HL-60/S4 treated with retinoic acid at 250 ng/mL for 4 days and 3 days (cell line): ENCODE measurements at regions not wholly inside any gene's neighbourhood (a gene's known extent, or its start where the extent isn't known, plus 50 kb on each side); places are given as distances from the start of the nearest gene placed in this dataset.

Experiments used
- in situ Hi-C: fragments of 300-500 bp; cut with MboI; formaldehyde crosslinking; loops from 2 replicates; pipeline ENCODE4 v1.7.0; 2022; ENCODE audit warnings: low sequenced_read_pairs

DNA sequence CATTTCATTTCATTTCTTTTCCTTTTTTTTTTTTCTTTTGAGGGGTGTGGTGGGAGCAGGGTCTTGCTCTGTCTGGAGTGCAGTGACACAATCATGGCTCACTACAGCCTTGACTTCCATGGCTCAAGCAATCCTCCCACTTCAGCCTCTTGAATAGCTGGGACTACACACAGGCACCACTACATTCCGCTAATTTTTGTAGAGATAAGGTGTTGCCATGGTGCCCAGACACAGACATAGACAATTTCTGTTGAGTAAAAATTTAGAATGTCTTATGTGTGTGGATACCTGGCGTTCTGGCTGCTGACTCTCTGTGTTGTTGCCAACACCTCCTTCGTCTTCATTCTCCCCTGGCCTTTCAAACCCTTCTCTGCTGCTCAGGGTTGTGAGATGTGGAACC, 54.0 kb upstream of the PRSS58 start:
- in situ Hi-C loops: no loop called here

DNA sequence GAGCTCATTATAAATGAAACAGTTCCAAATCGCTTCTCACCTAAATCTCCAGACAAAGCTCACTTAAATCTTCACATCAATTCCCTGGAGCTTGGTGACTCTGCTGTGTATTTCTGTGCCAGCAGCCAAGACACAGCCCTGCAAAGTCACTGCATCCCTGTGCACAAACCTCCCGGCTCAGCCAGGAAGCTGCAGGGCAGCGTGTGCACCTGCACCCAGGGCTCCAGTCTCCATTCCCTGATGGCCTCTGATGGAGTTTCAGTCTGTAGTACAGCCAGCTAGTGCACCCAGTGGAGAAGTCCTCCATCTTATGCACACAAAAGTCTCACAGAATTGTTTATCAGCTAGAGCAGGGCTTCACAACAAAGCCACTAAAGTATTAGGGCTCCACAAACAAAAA, 51.1 kb upstream of the PRSS58 start:
- in situ Hi-C loops: no loop called here

DNA sequence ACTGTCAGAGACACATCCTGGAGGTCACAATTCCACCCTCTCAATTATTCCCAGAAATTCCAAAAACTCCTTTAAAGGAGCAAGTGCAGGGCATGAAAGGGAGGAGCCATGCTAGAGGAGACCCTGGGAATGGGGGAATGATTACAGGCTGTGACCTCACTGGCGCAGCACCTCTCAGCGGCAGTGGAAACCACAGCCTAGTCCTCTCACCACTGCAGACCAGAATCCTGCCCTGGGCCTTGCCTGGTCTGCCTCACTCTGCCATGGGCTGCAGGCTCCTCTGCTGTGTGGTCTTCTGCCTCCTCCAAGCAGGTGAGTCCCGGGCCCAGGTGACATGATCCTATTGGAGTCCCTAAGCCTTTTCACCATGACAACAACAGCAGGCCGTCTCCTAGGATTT, 50.5 kb upstream of the PRSS58 start:
- in situ Hi-C loops: no loop called here
